Retinal pigment epithelial cell (primary cell): ENCODE measurements at regions not wholly inside any gene's neighbourhood (a gene's known extent, or its start where the extent isn't known, plus 50 kb on each side); places are given as distances from the start of the nearest gene placed in this dataset.

Source experiments
- DNase-seq: peaks from one replicate; pipeline ENCODE4 v3.0.0-alpha.2; 2010; ENCODE audit warnings: low read depth
- H3K4me3 ChIP-seq: 2 replicates; pipeline ENCODE4 v1.5.1; 2011; ENCODE audit warnings: mild to moderate bottlenecking, low read length, control low read depth, moderate library complexity
- TF ChIP-seq, protein P1 (sequence below): conservative IDR thresholded peaks from 2 replicates; pipeline ENCODE4 v1.5.1; 2011; ENCODE audit warnings: low read depth, low read length, control low read depth, inconsistent platforms

- TF ChIP-seq, protein P1, sequence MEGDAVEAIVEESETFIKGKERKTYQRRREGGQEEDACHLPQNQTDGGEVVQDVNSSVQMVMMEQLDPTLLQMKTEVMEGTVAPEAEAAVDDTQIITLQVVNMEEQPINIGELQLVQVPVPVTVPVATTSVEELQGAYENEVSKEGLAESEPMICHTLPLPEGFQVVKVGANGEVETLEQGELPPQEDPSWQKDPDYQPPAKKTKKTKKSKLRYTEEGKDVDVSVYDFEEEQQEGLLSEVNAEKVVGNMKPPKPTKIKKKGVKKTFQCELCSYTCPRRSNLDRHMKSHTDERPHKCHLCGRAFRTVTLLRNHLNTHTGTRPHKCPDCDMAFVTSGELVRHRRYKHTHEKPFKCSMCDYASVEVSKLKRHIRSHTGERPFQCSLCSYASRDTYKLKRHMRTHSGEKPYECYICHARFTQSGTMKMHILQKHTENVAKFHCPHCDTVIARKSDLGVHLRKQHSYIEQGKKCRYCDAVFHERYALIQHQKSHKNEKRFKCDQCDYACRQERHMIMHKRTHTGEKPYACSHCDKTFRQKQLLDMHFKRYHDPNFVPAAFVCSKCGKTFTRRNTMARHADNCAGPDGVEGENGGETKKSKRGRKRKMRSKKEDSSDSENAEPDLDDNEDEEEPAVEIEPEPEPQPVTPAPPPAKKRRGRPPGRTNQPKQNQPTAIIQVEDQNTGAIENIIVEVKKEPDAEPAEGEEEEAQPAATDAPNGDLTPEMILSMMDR = no peak
- H3K4me3 ChIP-seq = no peak overlapping the region
- no peak for DNase-seq
These were observed 87.0 kb upstream of the SPATS2L start for GRCh38 chr2:200219309-200220113.

GRCh38 chr2:200220251-200220650, 86.2 kb upstream of the SPATS2L start:
- TF ChIP-seq, protein P1 = no peak
- no peak overlapping the region for H3K4me3 ChIP-seq
- DNase-seq = no peak

- TF ChIP-seq, protein P1 = no peak
- no peak for DNase-seq
- no peak overlapping the region for H3K4me3 ChIP-seq
These were observed 85.2 kb upstream of the SPATS2L start for GRCh38 chr2:200221055-200221955.

DNA sequence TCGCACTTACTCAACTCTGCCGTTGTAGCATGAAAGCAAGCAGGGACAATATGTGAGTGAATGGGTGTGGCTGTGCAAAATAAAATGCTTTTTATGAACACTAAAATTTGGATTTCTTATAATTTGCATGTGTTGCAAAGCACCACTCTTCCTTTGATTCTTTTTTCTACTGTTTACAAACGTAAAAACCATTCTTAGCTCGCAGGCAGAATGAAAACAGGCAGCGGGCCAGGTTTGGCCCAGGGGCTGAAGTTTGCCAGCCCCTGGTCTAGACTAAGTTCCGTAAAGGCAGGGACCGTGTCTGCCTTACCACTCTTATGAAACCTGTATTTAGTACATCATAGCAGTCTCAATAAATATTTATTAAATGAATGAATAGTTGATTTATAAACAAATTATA, 83.7 kb upstream of the SPATS2L start:
- DNase-seq = no peak
- H3K4me3 ChIP-seq = no peak overlapping the region
- TF ChIP-seq, protein P1 = no peak

DNA sequence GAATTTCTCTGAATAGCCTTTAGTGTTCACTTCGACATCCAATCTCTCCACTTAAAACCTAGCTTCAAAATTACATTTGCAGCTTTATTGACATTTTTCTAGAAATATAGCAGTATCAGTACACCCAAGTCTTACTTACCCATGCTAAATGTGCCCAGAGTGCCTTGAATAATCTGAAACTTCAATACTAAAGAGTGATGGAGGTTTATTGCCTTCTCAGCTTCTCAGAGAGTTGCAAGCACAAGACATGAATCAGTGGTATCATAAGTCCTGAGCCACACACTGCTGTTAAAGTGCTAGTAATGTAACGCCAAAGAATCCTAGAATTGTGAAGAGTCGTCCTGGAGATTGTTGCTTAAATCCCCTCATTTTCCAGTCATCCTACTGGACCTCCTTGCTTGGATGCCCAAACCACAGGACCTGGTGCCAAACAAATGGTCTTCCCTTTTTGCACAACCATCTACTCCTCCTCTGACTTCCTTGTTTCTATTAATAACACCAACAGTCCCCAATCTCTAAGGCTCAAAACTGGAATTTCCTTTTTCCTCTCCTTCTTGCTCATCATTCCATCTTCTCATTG, 83.2 kb upstream of the SPATS2L start:
- DNase-seq = no peak
- TF ChIP-seq, protein P1 = no peak
- no peak overlapping the region for H3K4me3 ChIP-seq

DNA sequence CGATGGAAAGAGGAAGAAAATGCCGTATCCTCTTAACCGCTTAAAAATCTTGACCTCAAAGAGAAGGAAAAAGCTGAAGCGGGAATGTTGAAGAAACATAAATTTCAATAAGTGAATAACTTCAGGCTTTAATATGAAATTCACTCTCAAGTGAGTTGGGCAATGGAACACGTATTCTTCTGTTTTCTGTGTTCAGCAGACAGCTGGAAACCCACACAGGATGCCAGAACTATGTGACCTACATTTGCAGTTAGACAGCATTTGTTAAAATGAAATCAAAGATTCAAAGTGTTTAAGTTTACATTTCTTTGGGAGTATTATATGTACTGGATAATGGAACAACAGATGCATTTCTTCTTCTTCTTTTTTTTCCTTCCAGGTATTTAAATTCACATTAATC, 80.5 kb upstream of the SPATS2L start:
- DNase-seq = no peak
- TF ChIP-seq, protein P1 = no peak

More for the DNA sequence above, 80.5 kb upstream of the SPATS2L start:
- H3K4me3 ChIP-seq = no peak overlapping the region
